HCT116 (cell line): ENCODE measurements at regions not wholly inside any gene's neighbourhood (a gene's known extent, or its start where the extent isn't known, plus 50 kb on each side); places are given as distances from the start of the nearest gene placed in this dataset.

Experiments used
- EZH2 ChIP-seq: fragments of 200-600 bp; sonication (generic); IDR thresholded peaks from 2 replicates; pipeline ENCODE4 v1.6.1; 2017; ENCODE audit warnings: antibody characterized with exemption, mixed run types
- YY1 ChIP-seq: IDR thresholded peaks from 2 replicates; pipeline ENCODE4 v1.6.1; 2011; ENCODE audit warnings: low read length, low read depth, moderate library complexity, mild to moderate bottlenecking; ENCODE audit not compliant: insufficient replicate concordance; ENCODE audit errors: extremely low read depth
- ZFX ChIP-seq: fragments of 450-650 bp; IDR thresholded peaks from 2 replicates; pipeline ENCODE4 v1.6.1; 2017
- TF ChIP-seq, protein P1 (sequence below), 3 experiments: fragments of 200-600 bp in 1 of 3; sonication (generic) in 1 of 3; IDR thresholded peaks in 2 of 3; conservative IDR thresholded peaks in 1 of 3; 2 replicates each; pipeline ENCODE4 v1.5.1; 2012 to 2017; ENCODE audit warnings: low read depth in 2 of 3, low read length in 2 of 3, antibody characterized with exemption in 1 of 3, borderline replicate concordance in 1 of 3, control low read depth in 1 of 3, mild to moderate bottlenecking in 1 of 3, mixed read lengths in 1 of 3, mixed run types in 1 of 3, moderate library complexity in 1 of 3; ENCODE audit not compliant: insufficient read depth in 1 of 3
- TF ChIP-seq, protein P2 (sequence below): IDR thresholded peaks from 2 replicates; pipeline ENCODE4 v1.6.1; 2012

DNA sequence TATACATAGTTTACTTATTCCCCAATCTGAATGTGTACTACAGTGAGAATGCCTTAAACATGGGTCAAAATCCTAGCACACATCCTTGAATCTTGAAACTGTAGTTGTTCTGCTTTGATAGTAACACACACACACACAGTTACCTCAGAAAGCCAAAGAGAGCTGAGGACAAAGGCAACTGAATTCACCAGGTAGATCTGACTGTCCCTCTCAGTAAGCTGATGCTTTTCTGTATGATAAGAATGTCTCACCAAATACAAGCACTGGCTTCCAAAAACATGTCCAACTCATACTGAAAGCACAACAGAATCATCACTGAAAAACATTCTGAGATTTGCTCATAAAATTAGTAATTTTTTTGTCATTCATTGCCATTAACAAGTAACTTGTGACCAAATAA is 104.3 kb upstream of the DYNLRB2 start:
- TF ChIP-seq, protein P1, sequence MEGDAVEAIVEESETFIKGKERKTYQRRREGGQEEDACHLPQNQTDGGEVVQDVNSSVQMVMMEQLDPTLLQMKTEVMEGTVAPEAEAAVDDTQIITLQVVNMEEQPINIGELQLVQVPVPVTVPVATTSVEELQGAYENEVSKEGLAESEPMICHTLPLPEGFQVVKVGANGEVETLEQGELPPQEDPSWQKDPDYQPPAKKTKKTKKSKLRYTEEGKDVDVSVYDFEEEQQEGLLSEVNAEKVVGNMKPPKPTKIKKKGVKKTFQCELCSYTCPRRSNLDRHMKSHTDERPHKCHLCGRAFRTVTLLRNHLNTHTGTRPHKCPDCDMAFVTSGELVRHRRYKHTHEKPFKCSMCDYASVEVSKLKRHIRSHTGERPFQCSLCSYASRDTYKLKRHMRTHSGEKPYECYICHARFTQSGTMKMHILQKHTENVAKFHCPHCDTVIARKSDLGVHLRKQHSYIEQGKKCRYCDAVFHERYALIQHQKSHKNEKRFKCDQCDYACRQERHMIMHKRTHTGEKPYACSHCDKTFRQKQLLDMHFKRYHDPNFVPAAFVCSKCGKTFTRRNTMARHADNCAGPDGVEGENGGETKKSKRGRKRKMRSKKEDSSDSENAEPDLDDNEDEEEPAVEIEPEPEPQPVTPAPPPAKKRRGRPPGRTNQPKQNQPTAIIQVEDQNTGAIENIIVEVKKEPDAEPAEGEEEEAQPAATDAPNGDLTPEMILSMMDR (IDR thresholded peaks at IDR 0.05 in 2 of 3, conservative IDR thresholded peaks at IDR 0.05 in 1 of 3; ENCODE audit: borderline replicate concordance in 1 of 3, insufficient read depth in 1 of 3, low read depth in 2 of 3, low read length in 2 of 3), result no peak
- TF ChIP-seq YY1 (no peak), EZH2 (no peak), ZFX (no peak)
- TF ChIP-seq, protein P2, sequence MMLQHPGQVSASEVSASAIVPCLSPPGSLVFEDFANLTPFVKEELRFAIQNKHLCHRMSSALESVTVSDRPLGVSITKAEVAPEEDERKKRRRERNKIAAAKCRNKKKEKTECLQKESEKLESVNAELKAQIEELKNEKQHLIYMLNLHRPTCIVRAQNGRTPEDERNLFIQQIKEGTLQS, result no peak
